ENCODE measurements at regions not wholly inside any gene's neighbourhood (a gene's known extent, or its start where the extent isn't known, plus 50 kb on each side); places are given as distances from the start of the nearest gene placed in this dataset.

- DNase-seq (ENCODE audit: insufficient read length, low spot score) (no peak), FAIRE-seq (no peak)
- no peak for TF ChIP-seq POLR2A (IDR thresholded peaks at IDR 0.05; ENCODE audit: low read depth, low read length)
Observed at GRCh38 chr12:67922245-67922644, 67.0 kb upstream of the IFNG-AS1 start.

- FAIRE-seq (no peak), DNase-seq (ENCODE audit: insufficient read length, low spot score) (no peak)
- TF ChIP-seq POLR2A (IDR thresholded peaks at IDR 0.05; ENCODE audit: low read depth, low read length), result no peak
Observed at GRCh38 chr12:67925077-67925476, 64.2 kb upstream of the IFNG-AS1 start.

- no peak for FAIRE-seq
- no peak for DNase-seq (ENCODE audit: insufficient read length, low spot score)
- TF ChIP-seq POLR2A (IDR thresholded peaks at IDR 0.05; ENCODE audit: low read depth, low read length), result no peak
Observed at GRCh38 chr12:67925552-67925951, 63.7 kb upstream of the IFNG-AS1 start.

GRCh38 chr12:67926063-67926462, 63.2 kb upstream of the IFNG-AS1 start:
- TF ChIP-seq POLR2A (IDR thresholded peaks at IDR 0.05; ENCODE audit: low read depth, low read length), result no peak
- no peak for FAIRE-seq
- no peak for DNase-seq (ENCODE audit: insufficient read length, low spot score)

- no peak for DNase-seq (ENCODE audit: insufficient read length, low spot score)
- no peak for TF ChIP-seq POLR2A (IDR thresholded peaks at IDR 0.05; ENCODE audit: low read depth, low read length)
- no peak for FAIRE-seq
Observed at GRCh38 chr12:67927324-67927723, 61.9 kb upstream of the IFNG-AS1 start.

- FAIRE-seq, result no peak
- no peak for TF ChIP-seq POLR2A (IDR thresholded peaks at IDR 0.05; ENCODE audit: low read depth, low read length)
- DNase-seq (ENCODE audit: insufficient read length, low spot score), result no peak
Observed at GRCh38 chr12:67927815-67928214, 61.4 kb upstream of the IFNG-AS1 start.

GRCh38 chr12:67928621-67929383, 60.4 kb upstream of the IFNG-AS1 start:
- TF ChIP-seq POLR2A (IDR thresholded peaks at IDR 0.05; ENCODE audit: low read depth, low read length), result no peak
- no peak for DNase-seq (ENCODE audit: insufficient read length, low spot score)
- FAIRE-seq, result no peak

- FAIRE-seq (no peak), DNase-seq (ENCODE audit: insufficient read length, low spot score) (no peak)
- no peak for TF ChIP-seq POLR2A (IDR thresholded peaks at IDR 0.05; ENCODE audit: low read depth, low read length)
Observed at GRCh38 chr12:67929384-67929772, 59.9 kb upstream of the IFNG-AS1 start.

GRCh38 chr12:67937822-67938221, 51.4 kb upstream of the IFNG-AS1 start:
- no peak for DNase-seq (ENCODE audit: insufficient read length, low spot score)
- TF ChIP-seq POLR2A (IDR thresholded peaks at IDR 0.05; ENCODE audit: low read depth, low read length), result no peak
- no peak for FAIRE-seq

All from H54 (cell line).